ENCODE measurements at regions not wholly inside any gene's neighbourhood (a gene's known extent, or its start where the extent isn't known, plus 50 kb on each side); places are given as distances from the start of the nearest gene placed in this dataset.

DNA sequence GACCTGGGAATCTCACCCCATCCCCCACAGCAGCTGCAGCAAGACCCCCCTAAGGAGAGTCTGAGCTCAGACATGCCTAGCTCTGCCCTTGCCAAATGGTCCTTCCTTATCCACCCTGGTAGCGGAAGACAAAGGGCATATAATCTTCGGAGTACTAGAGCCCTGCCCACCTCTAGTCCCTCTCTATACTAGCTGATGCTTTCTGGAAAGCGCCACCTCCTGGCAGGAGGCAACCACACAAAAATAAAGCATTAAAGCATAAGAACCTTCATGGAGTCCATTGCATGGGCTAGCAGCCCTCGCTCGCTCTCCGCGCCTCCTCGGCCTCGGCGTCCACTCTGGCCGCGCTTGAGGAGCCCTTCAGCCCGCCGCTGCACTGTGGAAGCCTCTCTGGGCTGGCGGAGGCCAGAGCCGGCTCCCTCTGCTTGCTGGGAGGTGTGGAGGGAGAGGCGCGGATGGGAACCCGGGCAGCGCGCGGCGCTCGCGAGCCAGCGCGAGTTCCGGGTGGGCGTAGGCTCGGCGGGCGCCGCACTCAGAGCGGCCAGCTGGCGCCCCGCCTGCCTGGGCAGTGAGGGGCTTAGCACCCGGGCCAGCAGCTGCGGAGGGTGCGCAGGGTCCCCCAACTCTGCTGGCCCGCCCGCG is 941.2 kb downstream of the SUCLG1 start:
- no TSS peak for BruUV-seq (replicated peaks)
- CTCF ChIA-PET, result interaction anchor here (1.1 kb wide), 1 partner anchor 10 kb away, joined by 3 read pairs; no protein-coding TSS in a partner anchor
- intact Hi-C loops (cut with micrococcal nuclease; ENCODE audit: unreplicated experiment) (no loop called here), in situ Hi-C loops (cut with MboI) (no loop called here)
- no peaks in the 10 kb centered on the region for H3K9me3 ChIP-seq (replicated peaks; ENCODE audit: control insufficient read depth, insufficient read depth, low read length)
- no peak overlapping the region for H3K27ac ChIP-seq (ENCODE audit: control insufficient read depth, insufficient read depth)
- H3K4me3 ChIP-seq, result no peak overlapping the region
- H4K20me1 ChIP-seq (ENCODE audit: control insufficient read depth, insufficient read depth), result no peaks in the 10 kb centered on the region
- no peaks in the 10 kb centered on the region for H3K4me1 ChIP-seq (ENCODE audit: control insufficient read depth, insufficient read depth, low read length)
- H3K79me2 ChIP-seq (ENCODE audit: control insufficient read depth, insufficient read depth, low read length), result no peaks in the 10 kb centered on the region
- 78% methylated on average over 38 of the region's 42 CpGs for WGBS (ENCODE audit: insufficient coverage, insufficient replicate concordance, low lambda C conversion rate, missing lambda C conversion rate)
- POLR2A ChIA-PET, result no interaction called here
- no peak overlapping the region for H2AFZ ChIP-seq (ENCODE audit: control insufficient read depth, low read depth, low read length)
- no peak for TF ChIP-seq EED (IDR thresholded peaks at IDR 0.05; ENCODE audit: low read depth)
- no peak for TF ChIP-seq NFIC (IDR thresholded peaks at IDR 0.05; ENCODE audit: low read depth, low read length)
- TF ChIP-seq MYB (IDR thresholded peaks at IDR 0.05; ENCODE audit: borderline replicate concordance, low read depth, low read length), result no peak
- TF ChIP-seq YBX1 (IDR thresholded peaks at IDR 0.05), result no peak
- TF ChIP-seq EGR1 (IDR thresholded peaks at IDR 0.05; ENCODE audit: borderline replicate concordance in 1 of 2, low read depth in 2 of 2, low read length in 2 of 2), result no peak
- TF ChIP-seq SREBF2 (IDR thresholded peaks at IDR 0.05; ENCODE audit: low read length), result no peak
- no peak overlapping the region for H3K4me2 ChIP-seq (ENCODE audit: control insufficient read depth, insufficient read depth)
- no peaks in the 10 kb centered on the region for H3K36me3 ChIP-seq (ENCODE audit: control insufficient read depth in 2 of 2, insufficient read depth in 2 of 2, low read length in 1 of 2)
- no peak overlapping the region for H3K9ac ChIP-seq (ENCODE audit: control insufficient read depth, insufficient read depth, low read length)
- DNase-seq (ENCODE audit: low read depth, low spot score), result no peak
- RAD21 ChIA-PET (ENCODE audit: unreplicated experiment), result no interaction called here
- FAIRE-seq, result no peak
- SMC1A ChIA-PET (ENCODE audit: uncharacterized antibody, unreplicated experiment), result no interaction called here
- no peaks in the 10 kb centered on the region for H3K27me3 ChIP-seq (replicated peaks in 1 of 2; ENCODE audit: control insufficient read depth in 2 of 2, insufficient read depth in 2 of 2, low read length in 1 of 2)
- peak; percentile 43; the same call in 1 of the 3 replicates for ATAC-seq

DNA sequence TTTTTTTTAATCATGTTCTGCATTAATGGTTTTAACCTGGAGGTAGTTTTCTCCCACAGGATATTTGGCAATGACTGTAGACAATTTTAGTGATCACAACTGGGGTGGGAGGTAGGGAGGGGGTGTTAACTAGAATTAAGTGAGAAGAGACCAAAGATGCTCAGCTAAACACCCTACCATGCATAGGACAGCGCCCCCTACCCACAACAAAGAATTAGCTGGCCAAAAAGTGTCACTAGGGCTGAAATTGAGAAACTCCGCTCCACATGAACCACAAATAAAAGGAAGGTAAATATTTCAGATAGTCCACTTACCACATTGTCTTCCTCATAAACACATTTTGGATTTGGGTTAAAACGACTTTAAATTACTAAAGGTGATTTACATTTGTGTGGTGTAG is 942.6 kb downstream of the SUCLG1 start:
- CTCF ChIA-PET, result no interaction called here
- no peak for FAIRE-seq
- SMC1A ChIA-PET (ENCODE audit: uncharacterized antibody, unreplicated experiment), result no interaction called here
- no TSS peak for BruUV-seq (replicated peaks)
- no peaks in the 10 kb centered on the region for H3K36me3 ChIP-seq (ENCODE audit: control insufficient read depth in 2 of 2, insufficient read depth in 2 of 2, low read length in 1 of 2)
- in situ Hi-C loops (cut with MboI), result no loop called here
- no peaks in the 10 kb centered on the region for H3K79me2 ChIP-seq (ENCODE audit: control insufficient read depth, insufficient read depth, low read length)
- no peak overlapping the region for H3K4me3 ChIP-seq
- no peak overlapping the region for H3K4me2 ChIP-seq (ENCODE audit: control insufficient read depth, insufficient read depth)
- H2AFZ ChIP-seq (ENCODE audit: control insufficient read depth, low read depth, low read length), result no peak overlapping the region
- no peak overlapping the region for H3K9ac ChIP-seq (ENCODE audit: control insufficient read depth, insufficient read depth, low read length)
- H3K27me3 ChIP-seq (replicated peaks in 1 of 2; ENCODE audit: control insufficient read depth in 2 of 2, insufficient read depth in 2 of 2, low read length in 1 of 2), result no peaks in the 10 kb centered on the region
- H3K4me1 ChIP-seq (ENCODE audit: control insufficient read depth, insufficient read depth, low read length), result no peaks in the 10 kb centered on the region
- TF ChIP-seq NR2F1 (conservative IDR thresholded peaks at IDR 0.05) (no peak), CBX5 (IDR thresholded peaks at IDR 0.05; ENCODE audit: low read depth) (no peak), TAF1 (IDR thresholded peaks at IDR 0.05; ENCODE audit: borderline replicate concordance, low read depth, low read length) (no peak), MTA2 (IDR thresholded peaks at IDR 0.05; ENCODE audit: low read depth) (no peak), RAD51 (IDR thresholded peaks at IDR 0.05) (no peak)
- TF ChIP-seq, protein P1, sequence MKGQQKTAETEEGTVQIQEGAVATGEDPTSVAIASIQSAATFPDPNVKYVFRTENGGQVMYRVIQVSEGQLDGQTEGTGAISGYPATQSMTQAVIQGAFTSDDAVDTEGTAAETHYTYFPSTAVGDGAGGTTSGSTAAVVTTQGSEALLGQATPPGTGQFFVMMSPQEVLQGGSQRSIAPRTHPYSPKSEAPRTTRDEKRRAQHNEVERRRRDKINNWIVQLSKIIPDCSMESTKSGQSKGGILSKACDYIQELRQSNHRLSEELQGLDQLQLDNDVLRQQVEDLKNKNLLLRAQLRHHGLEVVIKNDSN (IDR thresholded peaks at IDR 0.05; ENCODE audit: borderline replicate concordance, extremely low read length, insufficient read depth, low read depth, low read length), result no peak
- TF ChIP-seq, protein P2, sequence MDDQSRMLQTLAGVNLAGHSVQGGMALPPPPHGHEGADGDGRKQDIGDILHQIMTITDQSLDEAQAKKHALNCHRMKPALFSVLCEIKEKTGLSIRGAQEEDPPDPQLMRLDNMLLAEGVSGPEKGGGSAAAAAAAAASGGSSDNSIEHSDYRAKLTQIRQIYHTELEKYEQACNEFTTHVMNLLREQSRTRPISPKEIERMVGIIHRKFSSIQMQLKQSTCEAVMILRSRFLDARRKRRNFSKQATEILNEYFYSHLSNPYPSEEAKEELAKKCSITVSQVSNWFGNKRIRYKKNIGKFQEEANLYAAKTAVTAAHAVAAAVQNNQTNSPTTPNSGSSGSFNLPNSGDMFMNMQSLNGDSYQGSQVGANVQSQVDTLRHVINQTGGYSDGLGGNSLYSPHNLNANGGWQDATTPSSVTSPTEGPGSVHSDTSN (IDR thresholded peaks at IDR 0.05; ENCODE audit: insufficient replicate concordance, low read depth, low read length), result no peak
- no peaks in the 10 kb centered on the region for H4K20me1 ChIP-seq (ENCODE audit: control insufficient read depth, insufficient read depth)
- 37% methylated on average over 3 of the region's 3 CpGs for WGBS (ENCODE audit: insufficient coverage, insufficient replicate concordance, low lambda C conversion rate, missing lambda C conversion rate)
- H3K9me3 ChIP-seq (replicated peaks; ENCODE audit: control insufficient read depth, insufficient read depth, low read length), result no peaks in the 10 kb centered on the region
- ATAC-seq, result no peak
- DNase-seq (ENCODE audit: low read depth, low spot score), result no peak
- POLR2A ChIA-PET, result no interaction called here
- H3K27ac ChIP-seq (ENCODE audit: control insufficient read depth, insufficient read depth), result no peak overlapping the region
- RAD21 ChIA-PET (ENCODE audit: unreplicated experiment), result no interaction called here
- intact Hi-C loops (cut with micrococcal nuclease; ENCODE audit: unreplicated experiment), result no loop called here
